Midbrain (tissue), 1 donor: ENCODE measurements at regions not wholly inside any gene's neighbourhood (a gene's known extent, or its start where the extent isn't known, plus 50 kb on each side); places are given as distances from the start of the nearest gene placed in this dataset.

Experiments used
- DNase-seq: peaks from one replicate; lab custom pipeline; 2025; lab: John Stamatoyannopoulos, UW

DNA sequence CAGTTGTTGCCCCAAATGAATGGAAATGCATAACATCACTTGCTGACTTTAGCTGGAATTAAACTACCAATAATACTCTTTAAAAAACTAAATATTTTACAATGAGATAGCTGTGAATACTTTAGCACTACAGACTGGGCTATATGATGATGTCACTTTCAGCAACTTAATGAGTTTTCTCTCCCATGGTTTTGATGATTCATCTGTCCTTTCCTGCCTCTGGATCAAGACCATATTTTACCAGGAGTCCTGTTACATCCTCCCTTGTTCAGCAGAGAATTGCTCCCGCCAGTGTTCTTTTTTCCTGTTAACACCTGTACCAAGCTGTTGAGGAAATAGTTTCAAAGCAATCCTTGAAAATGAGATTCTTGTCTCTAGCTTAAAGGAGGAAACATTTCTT is 543.0 kb downstream of the SPRY1 start:
- no peak for DNase-seq

GRCh38 chr4:123940604-123941003 is 544.0 kb downstream of the SPRY1 start:
- no peak for DNase-seq

GRCh38 chr4:123941306-123941705 is 544.7 kb downstream of the SPRY1 start:
- DNase-seq: no peak

DNA sequence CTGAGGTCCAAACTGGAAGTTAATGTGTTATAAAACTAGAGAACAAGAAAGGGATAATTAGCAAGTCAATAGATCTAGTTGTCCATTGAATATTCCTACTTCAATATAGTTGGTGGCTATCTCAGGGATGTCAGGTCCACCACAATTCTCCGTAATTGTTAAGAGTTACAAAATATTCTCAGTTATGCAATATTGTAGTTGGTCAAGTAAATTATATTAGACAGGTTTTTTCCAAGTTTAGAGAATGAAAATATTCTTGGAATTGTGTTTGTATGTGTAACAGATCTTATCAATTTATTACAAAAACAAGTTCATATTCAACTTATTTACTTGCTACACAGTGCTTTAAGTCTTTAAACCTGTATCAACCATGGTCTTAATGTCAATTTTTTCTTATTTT is 547.4 kb downstream of the SPRY1 start:
- no peak for DNase-seq

DNA sequence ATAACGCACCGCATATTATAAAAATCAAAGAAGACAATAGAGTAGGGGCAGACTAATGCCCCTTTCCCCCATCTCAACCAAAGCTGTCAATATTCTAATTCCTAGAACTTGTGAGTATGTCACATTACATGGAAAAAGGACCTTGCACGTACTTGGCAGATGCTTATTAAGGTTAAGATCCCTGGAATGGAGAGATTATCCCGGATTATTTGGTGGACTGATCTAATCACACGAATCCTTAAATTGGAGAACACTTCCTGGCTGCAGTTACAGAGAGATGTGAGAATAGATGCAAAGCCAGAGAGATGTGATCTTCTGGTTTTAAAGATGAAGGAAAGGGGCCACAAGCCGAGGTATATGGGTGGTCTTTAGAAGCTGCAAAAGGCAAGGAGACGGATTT is 548.7 kb downstream of the SPRY1 start:
- DNase-seq: no peak

- no peak for DNase-seq
Measured at GRCh38 chr4:123950530-123950929, 553.9 kb downstream of the SPRY1 start.

DNA sequence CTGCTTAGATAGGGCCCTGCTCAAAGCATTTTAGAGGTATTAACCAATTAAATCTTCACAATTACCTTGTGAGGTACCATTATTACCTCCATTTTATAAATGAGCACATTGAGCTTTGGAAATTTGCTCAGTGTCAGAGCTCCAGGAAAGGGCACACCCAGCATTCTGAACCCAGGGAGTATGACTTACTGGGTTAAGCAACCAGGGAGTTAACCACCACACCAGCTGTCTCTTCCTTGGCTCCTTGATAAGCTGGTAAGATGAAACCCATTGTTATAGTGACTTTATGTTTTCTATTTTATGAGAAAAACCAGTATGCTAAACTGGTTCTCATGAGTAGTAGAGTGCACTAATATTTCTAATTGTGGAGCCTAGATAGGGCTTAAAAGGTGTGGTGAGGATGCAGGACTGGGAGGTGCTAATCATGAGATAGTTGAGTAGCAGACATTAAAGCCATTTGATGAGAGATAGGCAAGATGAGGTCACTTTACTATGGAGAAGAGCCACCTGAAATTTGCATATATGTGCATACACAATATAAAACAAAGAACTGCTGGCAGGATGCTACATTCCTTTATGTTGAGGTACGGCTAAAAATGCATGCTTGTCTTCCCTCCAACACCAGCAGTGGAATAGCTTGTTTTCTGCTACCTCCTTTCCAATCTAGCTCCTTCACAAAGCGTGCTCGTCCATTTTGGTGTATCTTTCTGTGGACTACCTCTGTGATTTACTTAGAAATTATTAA is 556.1 kb downstream of the SPRY1 start:
- no peak for DNase-seq

DNA sequence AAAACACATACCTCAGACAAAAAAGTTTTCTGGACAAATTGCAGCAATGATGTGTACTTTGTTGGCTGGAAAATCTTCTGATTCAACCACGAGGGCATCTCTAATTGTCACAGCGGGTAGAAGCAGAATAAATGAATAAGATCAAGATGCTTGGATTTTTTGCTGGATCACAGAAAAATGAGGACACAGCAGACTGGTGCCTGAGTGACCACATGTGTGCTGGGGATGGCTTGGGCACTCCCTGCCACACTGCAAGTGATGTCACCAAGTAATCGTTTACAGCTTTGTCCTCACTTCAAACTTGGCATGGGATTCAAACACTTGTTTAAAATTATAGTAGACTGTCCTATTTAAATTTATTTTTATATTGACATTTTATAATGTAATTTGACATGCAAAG is 557.0 kb downstream of the SPRY1 start:
- no peak for DNase-seq

- no peak for DNase-seq
Measured at GRCh38 chr4:123954220-123954619, 557.6 kb downstream of the SPRY1 start.

DNA sequence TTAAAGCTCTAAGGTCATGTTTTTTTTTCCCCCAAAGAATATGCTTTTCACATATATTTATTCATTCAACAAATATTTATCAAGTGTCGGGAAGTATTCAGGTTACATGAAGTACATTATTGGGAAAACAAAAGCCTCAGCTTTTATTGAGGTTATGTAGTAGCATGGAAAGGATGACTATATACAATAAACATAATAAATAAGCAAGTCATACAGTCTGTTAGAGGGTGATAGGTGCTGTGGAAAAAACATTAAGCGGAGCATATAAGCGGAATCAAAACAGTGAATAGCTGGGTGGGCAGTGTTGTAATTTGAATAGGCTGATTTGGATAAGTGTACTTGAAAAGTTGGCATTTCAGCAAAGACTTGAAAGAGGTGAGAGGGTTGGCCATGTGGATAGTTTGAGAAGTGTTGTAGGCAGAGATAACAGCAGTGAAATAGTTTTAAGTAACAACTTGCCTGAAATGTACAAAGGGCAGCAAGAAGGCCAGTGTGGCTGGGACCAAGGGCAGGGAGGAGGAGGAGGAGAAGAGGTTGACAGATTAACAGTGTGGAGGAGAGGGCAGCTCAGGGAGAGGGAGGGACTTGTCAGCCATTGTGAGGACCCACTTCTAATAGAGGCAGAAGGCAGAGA is 558.7 kb downstream of the SPRY1 start:
- DNase-seq: no peak

- no peak for DNase-seq
Measured at GRCh38 chr4:123956204-123956603, 559.6 kb downstream of the SPRY1 start.

GRCh38 chr4:123966990-123967769 is 570.6 kb downstream of the SPRY1 start:
- no peak for DNase-seq

- DNase-seq: no peak
Measured at GRCh38 chr4:123972031-123972430, 575.4 kb downstream of the SPRY1 start.

GRCh38 chr4:123974386-123975149 is 578.0 kb downstream of the SPRY1 start:
- DNase-seq: no peak

DNA sequence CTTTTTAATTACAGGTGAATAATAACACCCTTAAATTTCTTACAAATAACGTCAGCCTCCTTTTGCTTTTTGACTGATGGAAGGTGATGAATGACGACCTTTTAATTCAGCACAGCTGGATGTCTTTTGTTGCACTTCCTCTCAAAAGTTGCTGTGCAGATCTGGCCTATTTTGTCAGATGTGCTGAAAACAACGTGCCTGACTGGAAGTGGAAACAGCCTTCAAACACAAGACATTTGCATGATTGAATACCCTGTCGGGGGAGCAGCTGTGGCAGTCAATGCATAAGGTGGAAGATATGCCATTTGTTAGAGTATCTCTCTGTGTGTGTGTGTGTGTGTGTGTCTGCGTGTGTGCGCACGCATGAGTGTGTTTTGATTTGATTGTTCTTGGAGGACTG is 579.7 kb downstream of the SPRY1 start:
- DNase-seq: no peak

DNA sequence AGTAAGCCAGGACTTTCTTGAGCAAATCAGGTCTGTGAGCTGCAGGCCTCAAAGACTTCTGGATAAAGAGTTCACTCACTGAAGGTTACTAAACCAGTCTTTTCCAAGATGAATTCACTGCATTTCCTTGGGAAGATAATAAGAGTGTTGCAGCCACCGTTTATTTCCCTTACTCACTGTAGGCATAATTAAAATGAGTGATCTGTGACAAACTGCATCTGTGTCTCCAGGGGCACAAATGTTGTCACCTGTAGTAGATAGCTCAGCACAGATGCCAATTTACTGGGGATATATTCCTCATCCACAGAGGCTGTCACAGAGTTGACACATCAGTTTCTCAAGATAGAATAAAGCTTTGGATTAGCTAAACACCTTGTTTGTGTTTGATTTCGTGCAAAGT is 580.2 kb downstream of the SPRY1 start:
- DNase-seq: no peak

DNA sequence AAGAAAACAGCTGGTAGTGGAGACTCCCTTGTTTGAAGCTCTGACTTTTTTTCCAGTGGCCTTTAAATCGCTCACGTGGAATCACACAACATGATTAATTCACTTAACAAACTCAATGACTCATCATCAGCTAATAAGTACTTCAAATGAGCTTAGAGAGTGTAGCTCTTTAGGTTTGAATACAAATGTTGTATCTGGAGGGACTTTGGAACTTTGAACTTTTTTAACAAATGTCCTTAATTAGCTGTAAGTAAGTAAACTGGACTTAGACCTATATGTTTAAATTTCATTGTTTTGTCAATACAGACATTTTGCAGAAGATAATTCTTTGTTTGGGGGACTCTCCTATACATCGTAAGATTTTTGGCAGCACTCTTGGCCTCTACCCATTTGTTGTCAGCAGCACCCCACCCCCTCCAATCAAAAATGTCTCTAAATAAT is 581.1 kb downstream of the SPRY1 start:
- DNase-seq: no peak

GRCh38 chr4:123978637-123979036 is 582.0 kb downstream of the SPRY1 start:
- DNase-seq: no peak

- DNase-seq: no peak
Measured at GRCh38 chr4:123980736-123981300, 584.2 kb downstream of the SPRY1 start.

DNA sequence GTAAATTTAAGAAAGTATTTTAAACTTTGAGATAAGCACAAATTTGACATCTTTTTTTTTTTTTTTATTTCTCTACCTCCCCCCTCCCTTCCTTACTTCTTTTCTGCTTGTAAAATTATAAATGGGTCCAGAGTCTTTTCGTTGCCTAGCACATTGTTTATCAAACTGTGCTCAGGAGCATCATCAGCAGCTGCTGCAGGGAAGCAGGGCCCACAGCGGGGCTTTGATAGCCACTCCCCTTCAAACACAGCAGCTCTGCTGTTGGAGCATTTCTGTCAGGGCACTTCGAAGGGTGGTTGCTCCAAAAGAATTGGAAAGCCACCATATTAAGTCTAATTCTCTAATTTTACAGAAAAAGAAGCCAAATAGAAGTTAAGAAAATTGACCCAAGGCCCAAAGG is 588.3 kb downstream of the SPRY1 start:
- DNase-seq: no peak

DNA sequence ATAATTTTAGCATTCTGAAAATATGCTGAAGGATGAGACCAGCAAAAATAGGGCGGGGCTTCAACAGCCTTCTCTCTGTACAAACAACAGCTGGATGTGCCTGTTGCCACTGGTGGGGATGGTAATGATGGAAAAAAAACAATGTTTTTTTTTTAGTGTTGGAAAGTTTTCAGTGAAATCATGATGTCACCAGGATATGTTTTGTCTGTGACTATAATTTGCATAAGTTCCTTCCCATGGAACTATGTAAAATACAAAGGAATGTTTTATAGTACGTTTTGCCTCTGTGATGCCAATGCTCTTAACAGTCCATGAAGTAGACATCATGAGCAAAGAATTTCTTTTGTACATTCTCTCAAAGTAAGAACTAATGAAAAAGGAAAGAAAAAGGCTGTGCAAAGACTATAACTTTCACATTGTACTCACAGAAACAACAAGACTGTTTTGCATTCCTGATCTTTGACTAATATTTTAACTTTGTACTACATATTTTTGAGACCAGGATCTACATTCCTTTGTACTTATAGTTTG is 589.7 kb downstream of the SPRY1 start:
- DNase-seq: no peak

DNA sequence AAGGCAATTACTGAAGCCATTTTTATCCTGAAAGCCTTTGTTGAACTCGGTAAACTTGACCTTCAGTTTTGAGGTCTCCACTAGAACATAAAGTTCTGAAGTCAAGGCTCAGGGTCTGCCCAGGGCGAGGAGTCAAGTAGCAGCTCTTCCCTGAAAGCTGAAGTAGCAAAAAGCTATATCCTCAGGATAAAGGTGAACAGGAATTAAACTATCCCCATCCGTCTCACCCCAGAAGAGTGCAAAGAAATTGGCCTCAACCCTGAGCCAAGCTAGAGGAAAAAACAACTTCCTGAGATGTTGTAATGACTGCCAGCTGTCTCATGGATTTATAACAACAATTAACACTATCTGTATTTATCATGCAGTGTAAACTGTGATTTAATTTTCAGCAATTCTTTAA is 590.8 kb downstream of the SPRY1 start:
- no peak for DNase-seq
